GM23338 (cell line): ENCODE measurements at regions not wholly inside any gene's neighbourhood (a gene's known extent, or its start where the extent isn't known, plus 50 kb on each side); places are given as distances from the start of the nearest gene placed in this dataset.

Experiments
- CREB1 ChIP-seq: fragments of 250-450 bp; sonication (Bioruptor Pico); IDR thresholded peaks from 2 replicates; pipeline ENCODE4 v1.5.0; 2020; ENCODE audit warnings: low read depth, mild to moderate bottlenecking, moderate library complexity
- CTCF ChIP-seq, 2 experiments: fragments of 200-600 bp in 1 of 2; sonication (generic) in 1 of 2; conservative IDR thresholded peaks; 2 replicates each; pipeline versions ENCODE4 v1.5.1 to v1.6.1; 2016 to 2017; ENCODE audit warnings: antibody characterized with exemption in 2 of 2, low read depth in 2 of 2, mild to moderate bottlenecking in 2 of 2, moderate library complexity in 1 of 2
- EZH2 ChIP-seq: fragments of 200-600 bp; sonication (generic); IDR thresholded peaks from one replicate; pipeline ENCODE4 v1.8.0; 2017; ENCODE audit warnings: antibody characterized with exemption, mild to moderate bottlenecking, low read depth; ENCODE audit not compliant: unreplicated experiment
- EZH2phosphoT487 ChIP-seq: fragments of 200-600 bp; sonication (generic); IDR thresholded peaks from one replicate; pipeline ENCODE4 v1.8.1; 2018; ENCODE audit warnings: antibody characterized with exemption; ENCODE audit not compliant: unreplicated experiment
- POLR2AphosphoS5 ChIP-seq: IDR thresholded peaks from 2 replicates; pipeline ENCODE4 v1.6.1; 2016; ENCODE audit warnings: antibody characterized with exemption, low read depth

- TF ChIP-seq CTCF (conservative IDR thresholded peaks at IDR 0.05; ENCODE audit: low read depth in 2 of 2), result no peak
- TF ChIP-seq EZH2phosphoT487, result no peak
- TF ChIP-seq POLR2AphosphoS5, result no peak
- no peak for TF ChIP-seq EZH2
- TF ChIP-seq CREB1 (CRISPR knock-in tag), result no peak
Measured at GRCh38 chr11:133597236-133597635, 64.9 kb upstream of the OPCML start.
